GM12864 (cell line): ENCODE measurements at regions not wholly inside any gene's neighbourhood (a gene's known extent, or its start where the extent isn't known, plus 50 kb on each side); places are given as distances from the start of the nearest gene placed in this dataset.
"Not testable (repeated sequence)": the region's sequence is repeated elsewhere in the genome, so short reads cannot be mapped to it uniquely, and the experiment has no call there.

ENCODE experiments used
- DNase-seq: peaks from one replicate; pipeline ENCODE4 v3.0.0-alpha.2; 2011; ENCODE audit warnings: low read depth
- H3K4me3 ChIP-seq: 2 replicates; pipeline ENCODE4 v1.5.1; 2011; ENCODE audit warnings: mild to moderate bottlenecking, low read depth, low read length, control low read depth
- CTCF ChIP-seq: IDR thresholded peaks from 2 replicates; pipeline ENCODE4 v1.5.1; 2011; ENCODE audit warnings: low read depth, mild to moderate bottlenecking, moderate library complexity, low read length, control low read depth, inconsistent platforms; ENCODE audit errors: missing control alignments

- DNase-seq = no peak
- TF ChIP-seq CTCF = no peak
- H3K4me3 ChIP-seq = no peak overlapping the region
Measured at GRCh38 chr6:85134172-85134571, 315.7 kb upstream of the NT5E start.

GRCh38 chr6:85132091-85132490, 317.8 kb upstream of the NT5E start:
- H3K4me3 ChIP-seq = no peak overlapping the region
- DNase-seq = no peak
- TF ChIP-seq CTCF = no peak

- no peak for TF ChIP-seq CTCF
- H3K4me3 ChIP-seq = no peak overlapping the region
- DNase-seq = no peak
Measured at GRCh38 chr6:85130743-85131142, 319.1 kb upstream of the NT5E start.

GRCh38 chr6:85129881-85130280, 320.0 kb upstream of the NT5E start:
- DNase-seq = no peak
- no peak for TF ChIP-seq CTCF
- no peak overlapping the region for H3K4me3 ChIP-seq

GRCh38 chr6:85128781-85129180, 321.1 kb upstream of the NT5E start:
- TF ChIP-seq CTCF = no peak
- no peak for DNase-seq
- no peak overlapping the region for H3K4me3 ChIP-seq

GRCh38 chr6:85128256-85128655, 321.6 kb upstream of the NT5E start:
- not testable (repeated sequence) for DNase-seq, H3K4me3 ChIP-seq

GRCh38 chr6:85127696-85128243, 322.1 kb upstream of the NT5E start:
- TF ChIP-seq CTCF = no peak
- no peak for DNase-seq
- H3K4me3 ChIP-seq = no peak overlapping the region

- H3K4me3 ChIP-seq = no peak overlapping the region
- TF ChIP-seq CTCF = no peak
- no peak for DNase-seq
Measured at GRCh38 chr6:85127168-85127498, 322.8 kb upstream of the NT5E start.
